ENCODE measurements at regions not wholly inside any gene's neighbourhood (a gene's known extent, or its start where the extent isn't known, plus 50 kb on each side); places are given as distances from the start of the nearest gene placed in this dataset.

- TF ChIP-seq REST (IDR thresholded peaks at IDR 0.05; ENCODE audit: low read depth, low read length) (no peak), POLR2AphosphoS5 (IDR thresholded peaks at IDR 0.05; ENCODE audit: low read depth, low read length) (no peak), MXI1 (IDR thresholded peaks at IDR 0.05; ENCODE audit: low read depth, low read length) (no peak), ELF1 (IDR thresholded peaks at IDR 0.05) (no peak), FOSL2 (IDR thresholded peaks at IDR 0.05; ENCODE audit: borderline replicate concordance, low read depth) (no peak)
These were observed 741.2 kb upstream of the FAM98A start (continued) for GRCh38 chr2:34340307-34340706.

- Histone ChIP-seq H2AFZ (ENCODE audit: low read depth) (no peak overlapping the region), H3K9me3 (no peaks in the 10 kb centered on the region), H4K20me1 (ENCODE audit: insufficient read depth) (no peaks in the 10 kb centered on the region), H3K4me3 (ENCODE audit: low read depth in 2 of 2, low read length in 1 of 2) (no peak overlapping the region), H3K4me1 (ENCODE audit: control insufficient read depth in 1 of 2, insufficient read depth in 2 of 2, low read depth in 1 of 2, low read length in 1 of 2) (no peaks in the 10 kb centered on the region), H3K27ac (ENCODE audit: low read depth in 2 of 2, low read length in 1 of 2) (no peak overlapping the region), H3K79me2 (ENCODE audit: insufficient read depth) (no peaks in the 10 kb centered on the region), H3K9ac (no peak overlapping the region), H3K27me3 (ENCODE audit: insufficient read depth) (no peaks in the 10 kb centered on the region), H3F3A (replicated peaks; ENCODE audit: insufficient read depth) (no peaks in the 10 kb centered on the region), H3K9me2 (no peaks in the 10 kb centered on the region), H3K4me2 (no peak overlapping the region), H3K36me3 (replicated peaks in 1 of 2; ENCODE audit: control insufficient read depth in 1 of 2, insufficient read depth in 2 of 2, low read length in 1 of 2) (no peaks in the 10 kb centered on the region)
- ChIA-PET CTCF (interaction anchor here (1.5 kb wide), 1 partner anchor 29 kb away, joined by 3 read pairs; no protein-coding TSS in a partner anchor), POLR2A (no interaction called here)
- no peak for DNase-seq
- 19% methylated on average over 3 of the region's 3 CpGs for WGBS (ENCODE audit: low lambda C conversion rate)
- TF ChIP-seq ZBTB33 (IDR thresholded peaks at IDR 0.05; ENCODE audit: borderline replicate concordance, low read depth), result no peak
- no peak for TF ChIP-seq YY1 (IDR thresholded peaks at IDR 0.05; ENCODE audit: low read depth)
- TF ChIP-seq EZH2phosphoT487 (IDR thresholded peaks at IDR 0.05; ENCODE audit: borderline replicate concordance, low read depth), result no peak
- TF ChIP-seq MXI1 (IDR thresholded peaks at IDR 0.05; ENCODE audit: low read depth, low read length), result no peak
- TF ChIP-seq PBX3 (IDR thresholded peaks at IDR 0.05), result no peak
- no peak for TF ChIP-seq MAX (IDR thresholded peaks at IDR 0.05; ENCODE audit: low read depth)
- no peak for TF ChIP-seq JUND (IDR thresholded peaks at IDR 0.05)
- TF ChIP-seq ELF1 (IDR thresholded peaks at IDR 0.05), result no peak
- no peak for TF ChIP-seq MEF2A (IDR thresholded peaks at IDR 0.05; ENCODE audit: borderline replicate concordance, low read depth)
- TF ChIP-seq CHD2 (IDR thresholded peaks at IDR 0.05; ENCODE audit: low read length, partially characterized antibody), result no peak
- no peak for TF ChIP-seq GATA2 (CRISPR knock-in tag; IDR thresholded peaks at IDR 0.05)
- no peak for TF ChIP-seq USF1 (IDR thresholded peaks at IDR 0.05; ENCODE audit: borderline replicate concordance, low read depth)
- TF ChIP-seq FOXM1 (IDR thresholded peaks at IDR 0.05; ENCODE audit: low read depth), result no peak
- TF ChIP-seq GABPA (IDR thresholded peaks at IDR 0.05; ENCODE audit: low read depth), result no peak
- TF ChIP-seq USF2 (IDR thresholded peaks at IDR 0.05; ENCODE audit: borderline replicate concordance, low read depth, low read length), result no peak
- TF ChIP-seq RFX5 (IDR thresholded peaks at IDR 0.05; ENCODE audit: low read length), result no peak
- TF ChIP-seq FOXJ3 (CRISPR knock-in tag; IDR thresholded peaks at IDR 0.05), result no peak
- no peak for TF ChIP-seq REST (IDR thresholded peaks at IDR 0.05; ENCODE audit: low read depth, low read length)
These were observed 738.6 kb upstream of the FAM98A start for GRCh38 chr2:34337735-34338134.

All from SK-N-SH (cell line).